ENCODE measurements at regions not wholly inside any gene's neighbourhood (a gene's known extent, or its start where the extent isn't known, plus 50 kb on each side); places are given as distances from the start of the nearest gene placed in this dataset.

GRCh38 chr17:77429369-77429968, 288.7 kb downstream of the SEC14L1 start (continued):
- TF ChIP-seq SKI (IDR thresholded peaks at IDR 0.05; ENCODE audit: partially characterized antibody) = no peak
- TF ChIP-seq ZNF225 (CRISPR knock-in tag; IDR thresholded peaks at IDR 0.05) = 0 out of 2 replicates have a peak, but pooled peaks have one; percentile 22
- TF ChIP-seq ZNF12 (CRISPR knock-in tag; IDR thresholded peaks at IDR 0.05) = no peak
- TF ChIP-seq CEBPB (IDR thresholded peaks at IDR 0.05; ENCODE audit: borderline replicate concordance, low read depth, low read length) = peak; percentile 91
- TF ChIP-seq THYN1 (CRISPR knock-in tag; IDR thresholded peaks at IDR 0.05; ENCODE audit: borderline replicate concordance, low read depth) = no peak
- 0 out of 2 replicates have a peak, but pooled peaks have one; percentile 16 for TF ChIP-seq KLF15 (CRISPR knock-in tag; IDR thresholded peaks at IDR 0.05; ENCODE audit: borderline replicate concordance)
- TF ChIP-seq REXO4 (CRISPR knock-in tag; IDR thresholded peaks at IDR 0.05; ENCODE audit: borderline replicate concordance) = 0 out of 2 replicates have a peak, but pooled peaks have one; percentile 59
- TF ChIP-seq HINFP (CRISPR knock-in tag; IDR thresholded peaks at IDR 0.05; ENCODE audit: low read depth) = no peak
- TF ChIP-seq ZNF660 (CRISPR knock-in tag; IDR thresholded peaks at IDR 0.05; ENCODE audit: borderline replicate concordance, low read depth) = 0 out of 2 replicates have a peak, but pooled peaks have one; percentile 51
- no peak for TF ChIP-seq E2F5 (CRISPR knock-in tag; conservative IDR thresholded peaks at IDR 0.05)
- no peak for TF ChIP-seq SNAPC4 (CRISPR knock-in tag; IDR thresholded peaks at IDR 0.05)
- no peak for TF ChIP-seq FOXK2 (IDR thresholded peaks at IDR 0.05)
- 0 out of 2 replicates have a peak, but pooled peaks have one; percentile 4 for TF ChIP-seq ZNF749 (CRISPR knock-in tag; IDR thresholded peaks at IDR 0.05; ENCODE audit: borderline replicate concordance)
- 0 out of 2 replicates have a peak, but pooled peaks have one; percentile 29 for TF ChIP-seq ZNF768 (CRISPR knock-in tag; IDR thresholded peaks at IDR 0.05)
- TF ChIP-seq XRCC5 (optimal IDR thresholded peaks at IDR 0.05; ENCODE audit: low read length) = no peak
- no peak for TF ChIP-seq ZNF678 (CRISPR knock-in tag; IDR thresholded peaks at IDR 0.05)
- peak; percentile 77; the same call in 1 of the 2 replicates for TF ChIP-seq LBX2 (CRISPR knock-in tag; IDR thresholded peaks at IDR 0.05; ENCODE audit: borderline replicate concordance)

All from HepG2 (cell line).